Esophagus muscularis mucosa (tissue), 3 donors: ENCODE measurements at regions not wholly inside any gene's neighbourhood (a gene's known extent, or its start where the extent isn't known, plus 50 kb on each side); places are given as distances from the start of the nearest gene placed in this dataset.

Experiments used
- POLR2A ChIP-seq: fragments of 450-650 bp; IDR thresholded peaks from one replicate; pipeline ENCODE4 v1.6.1; 2017; ENCODE audit warnings: antibody characterized with exemption, moderate library complexity, mild to moderate bottlenecking, low read depth
- TF ChIP-seq, protein P1 (sequence below), 3 experiments: fragments of 200-600 bp in 2 of 3; fragments of 450-650 bp in 1 of 3; sonication (generic) in 2 of 3; IDR thresholded peaks; one replicate each; pipeline ENCODE4 v1.5.1; 2017 to 2019; ENCODE audit warnings: antibody characterized with exemption in 3 of 3, mild to moderate bottlenecking in 2 of 3, moderate library complexity in 1 of 3

DNA sequence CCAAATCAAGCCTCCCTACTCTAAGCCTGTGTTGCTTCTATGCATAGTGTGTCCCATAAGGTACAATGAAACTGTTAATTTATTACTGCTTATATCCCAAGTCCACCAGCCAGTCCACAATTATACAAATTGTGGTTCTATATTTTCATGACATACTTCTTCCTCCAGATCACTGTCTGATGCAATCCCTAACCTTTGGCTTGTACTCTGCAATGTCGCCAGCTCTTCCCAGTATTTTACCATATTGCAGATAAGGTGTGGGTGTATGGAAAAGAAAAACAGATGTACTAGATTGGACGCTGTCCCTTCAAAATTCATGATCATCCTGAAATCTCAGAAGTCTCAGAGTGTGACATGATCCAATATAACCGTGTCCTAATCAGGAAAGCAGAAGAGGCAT is 286.2 kb downstream of the GASK1B start:
- TF ChIP-seq, protein P1, sequence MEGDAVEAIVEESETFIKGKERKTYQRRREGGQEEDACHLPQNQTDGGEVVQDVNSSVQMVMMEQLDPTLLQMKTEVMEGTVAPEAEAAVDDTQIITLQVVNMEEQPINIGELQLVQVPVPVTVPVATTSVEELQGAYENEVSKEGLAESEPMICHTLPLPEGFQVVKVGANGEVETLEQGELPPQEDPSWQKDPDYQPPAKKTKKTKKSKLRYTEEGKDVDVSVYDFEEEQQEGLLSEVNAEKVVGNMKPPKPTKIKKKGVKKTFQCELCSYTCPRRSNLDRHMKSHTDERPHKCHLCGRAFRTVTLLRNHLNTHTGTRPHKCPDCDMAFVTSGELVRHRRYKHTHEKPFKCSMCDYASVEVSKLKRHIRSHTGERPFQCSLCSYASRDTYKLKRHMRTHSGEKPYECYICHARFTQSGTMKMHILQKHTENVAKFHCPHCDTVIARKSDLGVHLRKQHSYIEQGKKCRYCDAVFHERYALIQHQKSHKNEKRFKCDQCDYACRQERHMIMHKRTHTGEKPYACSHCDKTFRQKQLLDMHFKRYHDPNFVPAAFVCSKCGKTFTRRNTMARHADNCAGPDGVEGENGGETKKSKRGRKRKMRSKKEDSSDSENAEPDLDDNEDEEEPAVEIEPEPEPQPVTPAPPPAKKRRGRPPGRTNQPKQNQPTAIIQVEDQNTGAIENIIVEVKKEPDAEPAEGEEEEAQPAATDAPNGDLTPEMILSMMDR (IDR thresholded peaks at IDR 0.05): no peak
- no peak for TF ChIP-seq POLR2A
